ENCODE measurements at regions not wholly inside any gene's neighbourhood (a gene's known extent, or its start where the extent isn't known, plus 50 kb on each side); places are given as distances from the start of the nearest gene placed in this dataset.

DNA sequence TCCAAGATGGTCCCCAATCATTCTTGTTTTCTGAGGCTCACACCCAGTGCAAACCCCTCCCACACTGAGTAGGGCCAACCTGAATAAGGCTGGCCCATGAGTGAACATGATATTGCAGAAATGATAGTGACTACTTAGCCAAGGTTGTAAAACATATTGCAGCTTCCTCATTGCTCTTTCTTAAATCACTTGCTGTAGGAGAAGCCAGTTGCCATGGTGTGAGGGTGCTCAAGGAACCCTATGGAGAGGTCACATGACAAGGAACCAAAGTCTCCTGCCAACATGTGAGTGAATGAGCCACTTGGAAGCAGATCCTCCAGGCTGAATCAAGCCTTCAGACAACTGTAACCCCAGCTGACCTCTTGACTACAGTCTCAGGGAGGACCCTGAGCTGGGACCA, 191.4 kb downstream of the RGS9 start:
- H3K9me1 ChIP-seq (ENCODE audit: insufficient read depth, low read length): no peaks in the 10 kb centered on the region
- no peak overlapping the region for H4K8ac ChIP-seq (ENCODE audit: low read depth in 2 of 2, low read length in 2 of 2)
- ChIA-PET POLR2A (ENCODE audit: unreplicated experiment) (no interaction called here), CTCF (interaction anchor here (0.6 kb wide), 1 partner anchor 711 kb away, joined by 3 read pairs; no protein-coding TSS in a partner anchor)
- no peak overlapping the region for H4K5ac ChIP-seq (ENCODE audit: low read depth, low read length)
- H4K91ac ChIP-seq (ENCODE audit: insufficient read depth, low read depth, low read length): no peak overlapping the region
- dilution Hi-C loops (cut with HindIII; ENCODE audit: low sequenced_read_pairs, unreplicated experiment) (no loop called here), in situ Hi-C loops (cut with MboI; ENCODE audit: low sequenced_read_pairs) (no loop called here), intact Hi-C loops (cut with micrococcal nuclease) (no loop called here)
- H3K9ac ChIP-seq (ENCODE audit: low read depth, low read length): no peak overlapping the region
- no peak overlapping the region for H2BK5ac ChIP-seq (ENCODE audit: low read depth, low read length, poor library complexity, severe bottlenecking)
- no peak overlapping the region for H2AFZ ChIP-seq (replicated peaks; ENCODE audit: low read length, poor library complexity)
- H3K56ac ChIP-seq (ENCODE audit: extremely low read depth, insufficient read depth, low read length): no peak overlapping the region
- H3K27me3 ChIP-seq (ENCODE audit: control insufficient read depth, insufficient read depth, low read length): peaks cover 10% of the 10 kb centered on the region; the same call in 1 of the 2 replicates
- no peak overlapping the region for H3K4ac ChIP-seq (ENCODE audit: low read depth, low read length)
- H2BK15ac ChIP-seq (ENCODE audit: low read depth, low read length): no peak overlapping the region
- no peaks in the 10 kb centered on the region for H3K4me1 ChIP-seq (ENCODE audit: control insufficient read depth, insufficient read depth, low read length)
- H3K4me2 ChIP-seq (ENCODE audit: low read depth, low read length): no peak overlapping the region
- no peak for TF ChIP-seq FOS (IDR thresholded peaks at IDR 0.05; ENCODE audit: low read depth, low read length)
- H2BK20ac ChIP-seq (ENCODE audit: low read depth, low read length): no peak overlapping the region
- no TSS peak for BruUV-seq (replicated peaks)
- H4K20me1 ChIP-seq (ENCODE audit: insufficient read depth, low read length): no peaks in the 10 kb centered on the region
- H3K23ac ChIP-seq (ENCODE audit: low read depth, low read length): no peak overlapping the region
- H3K27ac ChIP-seq (ENCODE audit: insufficient read depth, low read length): no peak overlapping the region
- ATAC-seq (ENCODE audit: low read depth) (no peak), DNase-seq (no peak)
- no peak overlapping the region for H3K14ac ChIP-seq (replicated peaks; ENCODE audit: low read depth, low read length)
- H2BK120ac ChIP-seq (ENCODE audit: low read depth, low read length): no peak overlapping the region
- H2AK9ac ChIP-seq (replicated peaks; ENCODE audit: low read depth, low read length, poor library complexity): no peak overlapping the region
- no peaks in the 10 kb centered on the region for H3K9me3 ChIP-seq (ENCODE audit: control insufficient read depth, insufficient read depth, low read length)
- no peak overlapping the region for H3K4me3 ChIP-seq (ENCODE audit: insufficient read depth, low read depth, low read length)
- no peaks in the 10 kb centered on the region for H3K79me1 ChIP-seq (ENCODE audit: low read depth in 1 of 2, low read length in 2 of 2)
- H3K36me3 ChIP-seq (ENCODE audit: control insufficient read depth, insufficient read depth, low read length): no peaks in the 10 kb centered on the region
- H2AK5ac ChIP-seq (ENCODE audit: low read depth, low read length): no peak overlapping the region
- no peak overlapping the region for H3K18ac ChIP-seq (ENCODE audit: low read depth, low read length)

Measured in IMR-90 (cell line).